DOHH2 (cell line): ENCODE measurements at regions not wholly inside any gene's neighbourhood (a gene's known extent, or its start where the extent isn't known, plus 50 kb on each side); places are given as distances from the start of the nearest gene placed in this dataset.

Experiments
- H3F3A ChIP-seq: fragments of 200-600 bp; sonication (generic), shearing (Covaris generic); 2 replicates; pipeline ENCODE4 v1.6.0; 2016; ENCODE audit warnings: antibody characterized with exemption, mild to moderate bottlenecking; ENCODE audit not compliant: control insufficient read depth, insufficient read depth
- H3K27ac ChIP-seq: fragments of 200-600 bp; sonication (generic); 2 replicates; pipeline ENCODE4 v1.5.1; 2014; ENCODE audit warnings: low read depth, mild to moderate bottlenecking, low read length, moderate library complexity
- H3K27me3 ChIP-seq: fragments of 200-600 bp; sonication (generic); 2 replicates; pipeline ENCODE4 v1.6.1; 2014; ENCODE audit warnings: mild to moderate bottlenecking, low read length, mixed read lengths; ENCODE audit not compliant: control insufficient read depth
- H3K36me3 ChIP-seq: fragments of 200-600 bp; sonication (generic); 2 replicates; pipeline ENCODE4 v1.6.1; 2014; ENCODE audit warnings: mild to moderate bottlenecking, low read length, moderate library complexity, mixed read lengths; ENCODE audit not compliant: control insufficient read depth
- H3K4me1 ChIP-seq: fragments of 200-600 bp; sonication (generic); 2 replicates; pipeline ENCODE4 v1.6.1; 2014; ENCODE audit warnings: mild to moderate bottlenecking, low read length, mixed read lengths; ENCODE audit not compliant: control insufficient read depth
- H3K4me2 ChIP-seq: fragments of 200-600 bp; sonication (generic); 2 replicates; pipeline ENCODE4 v1.6.0; 2014; ENCODE audit warnings: mild to moderate bottlenecking, low read length, moderate library complexity
- H3K4me3 ChIP-seq: fragments of 200-600 bp; sonication (generic); 2 replicates; pipeline ENCODE4 v1.5.1; 2014; ENCODE audit warnings: mild to moderate bottlenecking, low read length, mixed read lengths
- H3K79me2 ChIP-seq: fragments of 200-600 bp; sonication (generic); 2 replicates; pipeline ENCODE4 v1.6.1; 2014; ENCODE audit warnings: mild to moderate bottlenecking, low read length, mixed read lengths; ENCODE audit not compliant: control insufficient read depth
- H3K9me2 ChIP-seq: fragments of 200-600 bp; sonication (generic); replicated peaks from 2 replicates; pipeline ENCODE4 v1.6.1; 2014; ENCODE audit warnings: mild to moderate bottlenecking, low read length, mixed read lengths; ENCODE audit not compliant: control insufficient read depth
- H3K9me3 ChIP-seq: fragments of 200-600 bp; sonication (generic); 2 replicates; pipeline ENCODE4 v1.6.1; 2014; ENCODE audit warnings: antibody characterized with exemption, low read length, mixed read lengths; ENCODE audit not compliant: control insufficient read depth, insufficient read depth
- H4K20me1 ChIP-seq: fragments of 200-600 bp; sonication (generic); 2 replicates; pipeline ENCODE4 v1.6.0; 2014; ENCODE audit warnings: low read depth, mild to moderate bottlenecking, antibody characterized with exemption, low read length, moderate library complexity; ENCODE audit not compliant: control insufficient read depth, insufficient read depth
- EZH2phosphoT487 ChIP-seq: fragments of 200-600 bp; sonication (generic); IDR thresholded peaks from 2 replicates; pipeline ENCODE4 v1.6.1; 2017; ENCODE audit warnings: borderline replicate concordance, mild to moderate bottlenecking, antibody characterized with exemption, low read length, moderate library complexity, mixed read lengths
- TF ChIP-seq, protein P1 (sequence below): fragments of 200-600 bp; sonication (generic); IDR thresholded peaks from one replicate; pipeline ENCODE4 v1.5.1; 2014; ENCODE audit warnings: antibody characterized with exemption, mild to moderate bottlenecking, low read depth, low read length; ENCODE audit not compliant: poor library complexity, severe bottlenecking

DNA sequence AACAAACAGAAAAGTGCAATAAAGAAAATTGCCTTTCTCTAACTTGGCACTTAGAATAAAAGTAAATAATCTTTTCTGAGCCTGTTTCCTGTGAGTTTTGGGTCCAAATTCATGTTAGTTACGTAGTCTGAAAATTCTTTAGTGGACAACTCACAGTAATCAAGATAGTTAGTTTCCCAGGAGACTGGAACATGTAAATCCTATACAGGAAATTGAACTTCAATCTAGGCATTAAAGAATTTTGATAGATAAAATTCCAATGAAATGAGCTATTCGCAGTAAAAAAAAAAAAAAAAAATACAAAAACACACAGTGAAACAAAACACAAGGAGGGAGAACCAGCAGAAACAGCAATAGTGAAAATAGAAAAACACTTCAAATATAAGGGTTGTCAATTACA is 83.8 kb upstream of the REG3G start:
- Histone ChIP-seq H4K20me1 (no peaks in the 10 kb centered on the region), H3K27ac (no peak overlapping the region), H3K4me2 (no peak overlapping the region), H3K79me2 (no peaks in the 10 kb centered on the region), H3K9me2 (no peaks in the 10 kb centered on the region), H3K27me3 (no peaks in the 10 kb centered on the region), H3K4me3 (no peak overlapping the region), H3F3A (no peaks in the 10 kb centered on the region), H3K4me1 (no peaks in the 10 kb centered on the region), H3K9me3 (no peaks in the 10 kb centered on the region), H3K36me3 (no peaks in the 10 kb centered on the region)
- TF ChIP-seq EZH2phosphoT487: no peak
- TF ChIP-seq, protein P1, sequence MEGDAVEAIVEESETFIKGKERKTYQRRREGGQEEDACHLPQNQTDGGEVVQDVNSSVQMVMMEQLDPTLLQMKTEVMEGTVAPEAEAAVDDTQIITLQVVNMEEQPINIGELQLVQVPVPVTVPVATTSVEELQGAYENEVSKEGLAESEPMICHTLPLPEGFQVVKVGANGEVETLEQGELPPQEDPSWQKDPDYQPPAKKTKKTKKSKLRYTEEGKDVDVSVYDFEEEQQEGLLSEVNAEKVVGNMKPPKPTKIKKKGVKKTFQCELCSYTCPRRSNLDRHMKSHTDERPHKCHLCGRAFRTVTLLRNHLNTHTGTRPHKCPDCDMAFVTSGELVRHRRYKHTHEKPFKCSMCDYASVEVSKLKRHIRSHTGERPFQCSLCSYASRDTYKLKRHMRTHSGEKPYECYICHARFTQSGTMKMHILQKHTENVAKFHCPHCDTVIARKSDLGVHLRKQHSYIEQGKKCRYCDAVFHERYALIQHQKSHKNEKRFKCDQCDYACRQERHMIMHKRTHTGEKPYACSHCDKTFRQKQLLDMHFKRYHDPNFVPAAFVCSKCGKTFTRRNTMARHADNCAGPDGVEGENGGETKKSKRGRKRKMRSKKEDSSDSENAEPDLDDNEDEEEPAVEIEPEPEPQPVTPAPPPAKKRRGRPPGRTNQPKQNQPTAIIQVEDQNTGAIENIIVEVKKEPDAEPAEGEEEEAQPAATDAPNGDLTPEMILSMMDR: no peak

DNA sequence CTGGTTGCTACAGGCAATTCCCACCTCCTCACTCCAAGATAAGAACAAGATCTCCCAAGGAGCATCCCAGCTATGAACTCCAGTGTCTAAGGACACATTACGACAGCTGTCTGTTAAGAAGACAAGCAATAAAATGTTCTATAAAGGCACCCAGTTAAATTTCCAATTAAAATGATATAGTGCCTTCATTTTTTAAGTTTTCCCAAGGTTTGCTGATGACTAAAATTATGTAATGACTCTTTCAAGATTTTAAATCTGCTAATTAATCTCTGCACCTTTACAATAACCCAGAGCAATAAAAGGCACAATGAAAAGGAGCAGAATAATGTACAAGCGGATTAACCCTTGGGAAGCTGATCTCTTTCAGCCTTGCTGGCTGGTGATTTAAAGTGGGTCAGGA is 61.6 kb upstream of the REG3G start:
- Histone ChIP-seq H3F3A (no peaks in the 10 kb centered on the region), H3K36me3 (no peaks in the 10 kb centered on the region), H3K4me1 (no peaks in the 10 kb centered on the region), H3K9me3 (no peaks in the 10 kb centered on the region), H4K20me1 (no peaks in the 10 kb centered on the region), H3K27ac (no peak overlapping the region), H3K9me2 (no peaks in the 10 kb centered on the region; the same call in 1 of the 2 replicates), H3K79me2 (no peaks in the 10 kb centered on the region), H3K4me2 (no peak overlapping the region), H3K4me3 (no peak overlapping the region), H3K27me3 (no peaks in the 10 kb centered on the region)
- TF ChIP-seq, protein P1: no peak
- TF ChIP-seq EZH2phosphoT487: no peak

DNA sequence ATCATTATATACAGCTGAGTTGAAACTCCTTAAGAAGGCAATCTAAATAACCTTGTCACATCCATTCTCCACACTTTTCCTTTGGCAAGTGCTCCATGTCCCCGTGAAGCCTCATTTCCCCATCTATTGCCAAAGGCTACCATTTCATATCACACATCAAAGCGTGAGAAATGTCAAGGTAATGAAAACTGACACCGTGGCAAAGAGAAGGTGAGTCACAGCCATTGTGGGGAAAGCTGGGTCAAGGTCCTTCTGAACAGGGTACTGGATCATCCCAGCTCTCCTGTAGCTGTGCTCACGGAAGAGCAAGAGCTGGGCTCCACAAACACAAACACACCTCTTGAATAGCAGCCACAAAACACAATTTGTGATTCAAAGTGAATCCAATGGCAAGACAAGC is 58.2 kb upstream of the REG3G start:
- Histone ChIP-seq H3K4me3 (no peak overlapping the region), H3K9me3 (no peaks in the 10 kb centered on the region), H4K20me1 (no peaks in the 10 kb centered on the region), H3K4me2 (no peak overlapping the region), H3F3A (no peaks in the 10 kb centered on the region), H3K79me2 (no peaks in the 10 kb centered on the region), H3K9me2 (no peaks in the 10 kb centered on the region), H3K36me3 (no peaks in the 10 kb centered on the region), H3K4me1 (no peaks in the 10 kb centered on the region), H3K27ac (no peak overlapping the region), H3K27me3 (no peaks in the 10 kb centered on the region)
- no peak for TF ChIP-seq EZH2phosphoT487
- TF ChIP-seq, protein P1: no peak

DNA sequence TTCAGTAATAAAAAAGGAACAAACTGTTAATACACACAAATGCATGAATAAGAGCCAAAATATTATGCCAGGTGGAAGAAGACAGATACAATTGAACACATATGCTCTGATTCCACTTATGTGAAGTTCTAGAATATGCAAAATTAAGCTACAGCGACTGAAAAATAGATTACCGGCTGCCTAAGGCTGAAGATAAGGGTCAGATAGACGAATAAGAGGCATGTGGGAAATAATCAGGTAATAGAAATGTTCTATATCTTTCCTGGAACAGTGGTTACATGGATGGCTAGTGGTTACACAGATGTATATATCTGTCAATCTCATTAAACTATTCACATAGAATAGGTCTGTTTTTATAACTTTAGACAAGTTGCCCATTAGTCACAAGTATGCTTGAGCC is 51.9 kb upstream of the REG3G start:
- Histone ChIP-seq H4K20me1 (no peaks in the 10 kb centered on the region), H3K36me3 (no peaks in the 10 kb centered on the region), H3K27me3 (no peaks in the 10 kb centered on the region), H3K79me2 (no peaks in the 10 kb centered on the region), H3F3A (no peaks in the 10 kb centered on the region), H3K9me3 (no peaks in the 10 kb centered on the region), H3K4me1 (no peaks in the 10 kb centered on the region), H3K9me2 (no peaks in the 10 kb centered on the region), H3K4me3 (no peak overlapping the region), H3K27ac (no peak overlapping the region), H3K4me2 (no peak overlapping the region)
- TF ChIP-seq, protein P1: no peak
- no peak for TF ChIP-seq EZH2phosphoT487
